Adipocyte (in vitro differentiated cells): ENCODE measurements at regions not wholly inside any gene's neighbourhood (a gene's known extent, or its start where the extent isn't known, plus 50 kb on each side); places are given as distances from the start of the nearest gene placed in this dataset.

Experiments used
- DNase-seq: peaks from one replicate; pipeline ENCODE4 v3.0.0-alpha.2; 2015; ENCODE audit warnings: low read depth
- H3K27me3 ChIP-seq: replicated peaks from 2 replicates; pipeline ENCODE4 v1.7.0; 2013; ENCODE audit warnings: mild to moderate bottlenecking, low read length, moderate library complexity; ENCODE audit not compliant: control insufficient read depth, insufficient read depth
- H3K36me3 ChIP-seq: 2 replicates; pipeline ENCODE4 v1.7.0; 2013; ENCODE audit warnings: low read length, mild to moderate bottlenecking, moderate library complexity; ENCODE audit not compliant: control insufficient read depth, insufficient read depth, severe bottlenecking
- H3K4me1 ChIP-seq: 2 replicates; pipeline ENCODE4 v1.7.0; 2013; ENCODE audit warnings: mild to moderate bottlenecking, low read length, moderate library complexity; ENCODE audit not compliant: control insufficient read depth, insufficient read depth
- H3K4me3 ChIP-seq: 2 replicates; pipeline ENCODE4 v1.7.0; 2013; ENCODE audit warnings: mild to moderate bottlenecking, low read length, moderate library complexity
- H3K9ac ChIP-seq: 2 replicates; pipeline ENCODE4 v1.7.0; 2013; ENCODE audit warnings: mild to moderate bottlenecking, low read length, moderate library complexity
- H3K9me3 ChIP-seq: 2 replicates; pipeline ENCODE4 v1.7.0; 2013; ENCODE audit warnings: mild to moderate bottlenecking, low read length, moderate library complexity; ENCODE audit not compliant: control insufficient read depth

- Histone ChIP-seq H3K4me1 (no peaks in the 10 kb centered on the region), H3K9me3 (no peaks in the 10 kb centered on the region), H3K9ac (no peak overlapping the region), H3K27me3 (no peaks in the 10 kb centered on the region), H3K4me3 (no peak overlapping the region), H3K36me3 (no peaks in the 10 kb centered on the region)
- peak; percentile 56 for DNase-seq
Measured at GRCh38 chr13:107835339-107836018, 379.9 kb downstream of the LIG4 start.

GRCh38 chr13:107834717-107835116, 380.6 kb downstream of the LIG4 start:
- no peaks in the 10 kb centered on the region for H3K9me3 ChIP-seq
- H3K27me3 ChIP-seq = no peaks in the 10 kb centered on the region
- H3K4me3 ChIP-seq = no peak overlapping the region
- H3K4me1 ChIP-seq = no peaks in the 10 kb centered on the region
- no peaks in the 10 kb centered on the region for H3K36me3 ChIP-seq
- no peak overlapping the region for H3K9ac ChIP-seq
- DNase-seq = no peak

DNA sequence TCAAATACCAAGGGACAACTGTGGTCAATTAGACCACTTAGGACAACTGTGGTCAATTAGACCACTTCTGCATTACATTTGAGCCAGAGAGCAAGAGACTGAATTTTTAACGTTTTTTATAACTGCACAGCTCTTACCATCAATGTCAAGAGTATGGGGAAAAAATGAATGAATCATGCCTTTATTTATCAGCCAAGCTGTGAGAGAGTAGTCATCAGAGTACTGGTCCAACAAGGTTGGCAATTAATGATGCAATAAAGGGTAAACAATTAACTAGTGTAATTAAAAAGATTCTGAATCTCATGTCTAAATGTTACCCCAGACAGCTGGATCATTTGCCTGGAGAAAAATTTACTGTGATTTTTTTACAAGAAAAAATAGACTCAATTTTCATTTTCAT, 381.1 kb downstream of the LIG4 start:
- Histone ChIP-seq H3K9me3 (no peaks in the 10 kb centered on the region), H3K9ac (no peak overlapping the region), H3K27me3 (no peaks in the 10 kb centered on the region), H3K36me3 (no peaks in the 10 kb centered on the region), H3K4me1 (no peaks in the 10 kb centered on the region), H3K4me3 (no peak overlapping the region)
- DNase-seq = no peak

GRCh38 chr13:107832500-107833100, 382.7 kb downstream of the LIG4 start:
- no peak overlapping the region for H3K9ac ChIP-seq
- DNase-seq = no peak

GRCh38 chr13:107830804-107831203, 384.5 kb downstream of the LIG4 start:
- Histone ChIP-seq H3K4me1 (no peaks in the 10 kb centered on the region), H3K36me3 (no peaks in the 10 kb centered on the region), H3K9me3 (no peaks in the 10 kb centered on the region), H3K4me3 (no peak overlapping the region), H3K27me3 (no peaks in the 10 kb centered on the region), H3K9ac (no peak overlapping the region)
- DNase-seq = no peak

More at GRCh38 chr13:107832500-107833100, 382.7 kb downstream of the LIG4 start:
- Histone ChIP-seq H3K4me3 (no peak overlapping the region), H3K9me3 (no peaks in the 10 kb centered on the region), H3K27me3 (no peaks in the 10 kb centered on the region), H3K4me1 (no peaks in the 10 kb centered on the region), H3K36me3 (no peaks in the 10 kb centered on the region)

DNA sequence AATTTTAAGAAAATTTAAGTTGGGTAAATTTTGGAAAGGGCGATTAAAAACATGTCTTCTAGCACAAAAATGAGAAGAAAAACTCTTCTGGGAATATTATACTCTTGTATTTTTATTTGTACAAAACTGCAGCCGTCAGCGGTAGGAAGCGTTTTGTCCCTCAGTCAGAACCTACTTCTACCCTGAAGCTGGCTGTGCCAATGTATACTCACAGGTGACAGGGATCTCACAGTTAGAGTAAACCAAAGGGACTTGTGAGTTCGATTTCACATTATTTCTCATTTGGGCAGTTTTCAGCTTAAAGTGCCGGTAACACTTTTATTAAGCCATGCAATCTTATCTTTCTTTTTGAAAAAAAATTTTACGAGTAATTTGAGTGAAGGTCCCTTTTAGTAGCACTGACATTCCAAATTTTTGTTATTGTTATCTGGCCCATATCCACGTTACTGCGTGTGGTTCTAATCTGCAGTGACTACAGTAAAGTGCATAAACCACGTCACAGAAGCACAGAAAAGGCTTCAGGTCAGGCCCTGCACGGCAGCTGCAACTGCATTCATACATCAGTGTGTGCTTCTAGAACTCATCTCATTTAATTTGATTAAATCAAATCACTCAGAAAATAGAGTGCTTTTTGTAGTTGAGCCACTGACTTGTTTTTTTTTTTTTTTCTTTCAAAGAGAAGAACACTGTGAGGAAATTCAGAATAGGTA, 387.3 kb downstream of the LIG4 start:
- Histone ChIP-seq H3K4me1 (no peaks in the 10 kb centered on the region), H3K36me3 (no peaks in the 10 kb centered on the region), H3K4me3 (no peak overlapping the region), H3K27me3 (no peaks in the 10 kb centered on the region), H3K9ac (no peak overlapping the region), H3K9me3 (no peaks in the 10 kb centered on the region)
- no peak for DNase-seq

DNA sequence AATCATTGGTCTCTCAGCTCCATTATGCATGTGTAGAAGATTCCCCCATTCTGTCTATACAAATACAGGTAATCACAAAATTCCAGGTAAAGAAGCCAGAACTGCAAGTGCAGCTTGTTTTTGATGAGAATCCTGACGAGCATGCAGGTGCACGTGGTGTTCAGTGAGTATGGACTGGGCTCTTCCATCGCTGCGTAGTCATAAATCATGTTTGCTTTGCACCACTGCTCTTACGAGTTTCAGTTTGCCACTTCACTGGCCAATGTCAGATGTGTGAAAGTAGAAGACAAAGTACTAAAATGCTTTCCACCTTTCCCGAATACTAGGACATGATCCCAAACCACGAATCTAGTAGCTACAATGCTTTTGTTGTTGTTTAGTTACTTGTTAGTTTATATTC, 390.7 kb downstream of the LIG4 start:
- no peaks in the 10 kb centered on the region for H3K9me3 ChIP-seq
- H3K27me3 ChIP-seq = no peaks in the 10 kb centered on the region
- no peak for DNase-seq
- H3K9ac ChIP-seq = no peak overlapping the region
- no peaks in the 10 kb centered on the region for H3K36me3 ChIP-seq
- H3K4me1 ChIP-seq = no peaks in the 10 kb centered on the region
- no peak overlapping the region for H3K4me3 ChIP-seq

DNA sequence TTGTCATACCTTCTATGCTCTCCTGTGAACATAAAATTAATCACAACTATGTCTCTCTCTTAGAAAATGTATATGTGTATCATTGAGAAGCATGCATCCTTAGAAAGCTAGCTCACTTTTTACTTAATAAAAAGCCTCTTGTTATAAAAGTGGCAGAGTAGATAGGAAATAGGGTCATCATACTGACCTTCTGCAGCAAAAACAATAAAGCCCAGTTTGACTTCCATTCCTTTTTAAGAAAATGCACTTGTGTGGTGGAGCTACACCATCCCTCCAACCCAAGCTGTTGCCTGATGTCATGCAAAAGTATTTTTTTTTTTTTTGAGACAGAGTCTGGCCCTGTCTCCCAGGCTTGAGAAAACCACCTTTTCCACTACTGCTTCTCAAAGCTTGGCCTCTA, 393.3 kb downstream of the LIG4 start:
- no peak for DNase-seq
- Histone ChIP-seq H3K9me3 (no peaks in the 10 kb centered on the region), H3K27me3 (no peaks in the 10 kb centered on the region), H3K36me3 (no peaks in the 10 kb centered on the region), H3K4me1 (no peaks in the 10 kb centered on the region), H3K4me3 (no peak overlapping the region), H3K9ac (no peak overlapping the region)

- no peak for DNase-seq
- Histone ChIP-seq H3K36me3 (no peaks in the 10 kb centered on the region), H3K4me3 (no peak overlapping the region), H3K9me3 (no peaks in the 10 kb centered on the region), H3K27me3 (no peaks in the 10 kb centered on the region), H3K9ac (no peak overlapping the region), H3K4me1 (no peaks in the 10 kb centered on the region)
Measured at GRCh38 chr13:107821492-107821891, 393.8 kb downstream of the LIG4 start.

GRCh38 chr13:107819071-107819470, 396.3 kb downstream of the LIG4 start:
- Histone ChIP-seq H3K9me3 (no peaks in the 10 kb centered on the region), H3K4me1 (no peaks in the 10 kb centered on the region), H3K36me3 (no peaks in the 10 kb centered on the region), H3K27me3 (no peaks in the 10 kb centered on the region), H3K4me3 (no peak overlapping the region), H3K9ac (no peak overlapping the region)
- DNase-seq = no peak

DNA sequence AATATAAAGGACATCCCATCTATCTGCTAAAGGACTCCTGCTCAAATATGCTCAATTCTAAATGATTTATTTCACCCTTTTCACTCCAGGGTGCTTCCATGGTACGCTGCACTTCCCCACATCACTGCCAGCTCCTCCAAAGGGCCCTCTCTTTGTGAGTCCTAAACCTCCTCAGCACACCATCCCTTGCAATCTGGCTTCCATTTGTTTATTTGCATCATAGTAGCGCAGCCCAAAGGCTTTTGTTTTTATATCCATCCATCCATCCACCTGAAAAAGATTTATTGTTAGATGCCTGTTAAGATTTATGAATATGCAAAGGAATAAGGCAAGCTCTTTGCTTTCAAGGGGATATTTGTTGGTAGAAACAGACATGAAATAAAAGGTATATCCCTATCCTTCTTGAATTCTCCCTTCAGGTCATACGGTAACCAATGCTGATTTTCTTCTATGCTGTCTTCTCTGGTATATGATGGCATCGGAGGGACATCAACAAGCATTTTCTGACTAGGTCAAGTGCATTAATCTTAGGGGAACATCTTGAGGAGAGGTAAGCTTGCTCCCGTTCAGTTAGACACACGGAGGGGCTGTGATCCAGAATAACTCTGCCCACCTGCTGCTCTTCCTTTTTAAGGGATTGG, 397.6 kb downstream of the LIG4 start:
- no peaks in the 10 kb centered on the region for H3K27me3 ChIP-seq

More for the DNA sequence above, 397.6 kb downstream of the LIG4 start:
- no peak overlapping the region for H3K4me3 ChIP-seq
- H3K9ac ChIP-seq = no peak overlapping the region
- no peaks in the 10 kb centered on the region for H3K9me3 ChIP-seq
- H3K4me1 ChIP-seq = no peaks in the 10 kb centered on the region
- DNase-seq = no peak
- H3K36me3 ChIP-seq = no peaks in the 10 kb centered on the region
